OCI-LY7 (cell line): ENCODE measurements at regions not wholly inside any gene's neighbourhood (a gene's known extent, or its start where the extent isn't known, plus 50 kb on each side); places are given as distances from the start of the nearest gene placed in this dataset.

ENCODE experiments used
- BruUV-seq: library from RNA; stranded (reverse); fragments of 400-500 nt; replicated peaks from 2 replicates; lab custom pipeline; 2021; lab: Mats Ljungman, UMichigan
- CTCF ChIA-PET: fragments of 300-600 bp; sonication (Branson Sonifier 250); formaldehyde crosslinking; loops from one replicate; lab custom pipeline; 2022; ENCODE audit warnings: antibody characterized with exemption; ENCODE audit not compliant: unreplicated experiment; lab: Charles Lee
- POLR2A ChIA-PET: fragments of 300-600 bp; sonication (Branson Sonifier 250); formaldehyde crosslinking; loops from one replicate; lab custom pipeline; 2022; ENCODE audit warnings: antibody characterized with exemption; lab: Charles Lee
- DNase-seq: peaks from one replicate; pipeline ENCODE4 v3.0.0-alpha.2; 2015; ENCODE audit warnings: low spot score
- H2AFZ ChIP-seq: fragments of 200-600 bp; sonication (generic), shearing (Covaris generic); 2 replicates; pipeline ENCODE4 v1.6.1; 2014; ENCODE audit warnings: mild to moderate bottlenecking, antibody characterized with exemption, low read length, moderate library complexity
- H3K27ac ChIP-seq: fragments of 200-600 bp; sonication (generic); 2 replicates; pipeline ENCODE4 v1.5.1; 2014; ENCODE audit warnings: mixed run types, low read depth, mild to moderate bottlenecking, moderate library complexity, low read length, inconsistent platforms; ENCODE audit not compliant: poor library complexity, severe bottlenecking
- H3K36me3 ChIP-seq: fragments of 200-600 bp; sonication (generic); 2 replicates; pipeline ENCODE4 v1.6.1; 2014; ENCODE audit warnings: mild to moderate bottlenecking, antibody characterized with exemption, low read length, moderate library complexity, mixed read lengths; ENCODE audit not compliant: insufficient read depth
- H3K4me1 ChIP-seq: fragments of 200-600 bp; sonication (generic); 2 replicates; pipeline ENCODE4 v1.5.1; 2014; ENCODE audit warnings: mild to moderate bottlenecking, low read length; ENCODE audit not compliant: insufficient read depth, poor library complexity, severe bottlenecking
- H3K4me2 ChIP-seq: fragments of 200-600 bp; sonication (generic); 2 replicates; pipeline ENCODE4 v1.6.1; 2014; ENCODE audit warnings: mild to moderate bottlenecking, low read length
- H3K4me3 ChIP-seq: fragments of 200-600 bp; sonication (generic); 2 replicates; pipeline ENCODE4 v1.5.1; 2014; ENCODE audit warnings: mild to moderate bottlenecking, low read depth, low read length; ENCODE audit not compliant: poor library complexity, severe bottlenecking
- H3K79me2 ChIP-seq: fragments of 200-600 bp; sonication (generic); 2 replicates; pipeline ENCODE4 v1.6.1; 2016; ENCODE audit warnings: low read depth, mild to moderate bottlenecking, low read length, moderate library complexity, mixed read lengths; ENCODE audit not compliant: insufficient read depth
- H3K9me2 ChIP-seq: fragments of 200-600 bp; sonication (generic); 2 replicates; pipeline ENCODE4 v1.6.1; 2016; ENCODE audit warnings: mild to moderate bottlenecking, low read length, mixed read lengths; ENCODE audit not compliant: insufficient read depth
- H3K9me3 ChIP-seq: fragments of 200-600 bp; sonication (generic); 2 replicates; pipeline ENCODE4 v1.6.1; 2014; ENCODE audit warnings: mild to moderate bottlenecking, mixed run types, low read length, mixed read lengths
- H4K20me1 ChIP-seq: fragments of 200-600 bp; sonication (generic); 2 replicates; pipeline ENCODE4 v1.6.1; 2014; ENCODE audit warnings: mild to moderate bottlenecking, antibody characterized with exemption, low read length, moderate library complexity, mixed read lengths; ENCODE audit not compliant: insufficient read depth
- EZH2phosphoT487 ChIP-seq: fragments of 200-600 bp; sonication (generic); IDR thresholded peaks from 2 replicates; pipeline ENCODE4 v1.6.1; 2018; ENCODE audit warnings: low read depth, borderline replicate concordance, mild to moderate bottlenecking, mixed run types, antibody characterized with exemption, low read length, moderate library complexity, mixed read lengths
- intact Hi-C: fragments of 100-400 bp; cut with micrococcal nuclease; formaldehyde crosslinking; loops from one replicate; pipeline ENCODE4 v1.10.0; 2022; ENCODE audit not compliant: unreplicated experiment
- TF ChIP-seq, protein P1 (sequence below): fragments of 200-600 bp; sonication (generic); conservative IDR thresholded peaks from 2 replicates; pipeline ENCODE4 v1.5.1; 2014; ENCODE audit warnings: mild to moderate bottlenecking, antibody characterized with exemption, low read length, moderate library complexity, mixed read lengths

DNA sequence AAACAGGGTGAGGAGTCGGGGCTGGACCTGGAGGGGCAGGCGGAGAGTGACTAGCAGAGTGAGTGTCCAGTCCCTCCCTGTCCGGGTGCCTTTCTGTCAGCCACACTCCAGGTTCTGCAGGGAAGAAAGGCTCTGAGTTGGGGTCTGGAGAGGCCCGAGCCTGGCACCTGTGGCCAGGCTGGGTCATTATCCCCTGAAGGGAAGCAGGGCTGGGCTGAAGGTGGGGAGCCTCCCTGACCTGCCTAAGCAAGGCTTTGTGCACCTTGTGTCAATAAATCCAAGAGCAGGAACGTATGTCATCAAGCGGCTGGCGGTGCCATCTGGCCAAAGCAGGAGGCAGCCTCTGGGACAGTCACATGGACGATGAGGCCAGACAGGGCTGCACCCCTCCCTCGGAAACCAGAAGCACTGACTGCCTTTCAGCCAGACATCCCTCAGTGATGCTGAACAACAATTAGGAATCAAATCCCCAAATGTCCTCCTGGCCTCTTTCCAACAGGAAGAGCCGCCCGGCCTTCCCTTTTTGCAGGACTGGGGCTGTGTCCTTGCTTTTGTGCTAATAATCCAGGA lies 73.9 kb upstream of the FGF3 start:
- Histone ChIP-seq H2AFZ (no peak overlapping the region), H3K4me3 (no peak overlapping the region), H3K4me1 (no peaks in the 10 kb centered on the region), H3K4me2 (no peak overlapping the region), H3K79me2 (no peaks in the 10 kb centered on the region), H3K36me3 (no peaks in the 10 kb centered on the region), H3K9me3 (no peaks in the 10 kb centered on the region), H3K27ac (no peak overlapping the region), H4K20me1 (no peaks in the 10 kb centered on the region), H3K9me2 (no peaks in the 10 kb centered on the region)
- TF ChIP-seq, protein P1, sequence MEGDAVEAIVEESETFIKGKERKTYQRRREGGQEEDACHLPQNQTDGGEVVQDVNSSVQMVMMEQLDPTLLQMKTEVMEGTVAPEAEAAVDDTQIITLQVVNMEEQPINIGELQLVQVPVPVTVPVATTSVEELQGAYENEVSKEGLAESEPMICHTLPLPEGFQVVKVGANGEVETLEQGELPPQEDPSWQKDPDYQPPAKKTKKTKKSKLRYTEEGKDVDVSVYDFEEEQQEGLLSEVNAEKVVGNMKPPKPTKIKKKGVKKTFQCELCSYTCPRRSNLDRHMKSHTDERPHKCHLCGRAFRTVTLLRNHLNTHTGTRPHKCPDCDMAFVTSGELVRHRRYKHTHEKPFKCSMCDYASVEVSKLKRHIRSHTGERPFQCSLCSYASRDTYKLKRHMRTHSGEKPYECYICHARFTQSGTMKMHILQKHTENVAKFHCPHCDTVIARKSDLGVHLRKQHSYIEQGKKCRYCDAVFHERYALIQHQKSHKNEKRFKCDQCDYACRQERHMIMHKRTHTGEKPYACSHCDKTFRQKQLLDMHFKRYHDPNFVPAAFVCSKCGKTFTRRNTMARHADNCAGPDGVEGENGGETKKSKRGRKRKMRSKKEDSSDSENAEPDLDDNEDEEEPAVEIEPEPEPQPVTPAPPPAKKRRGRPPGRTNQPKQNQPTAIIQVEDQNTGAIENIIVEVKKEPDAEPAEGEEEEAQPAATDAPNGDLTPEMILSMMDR: no peak
- TF ChIP-seq EZH2phosphoT487: no peak
- POLR2A ChIA-PET: no interaction called here
- DNase-seq: no peak
- CTCF ChIA-PET: no interaction called here
- intact Hi-C loops: no loop called here
- BruUV-seq: no TSS peak

DNA sequence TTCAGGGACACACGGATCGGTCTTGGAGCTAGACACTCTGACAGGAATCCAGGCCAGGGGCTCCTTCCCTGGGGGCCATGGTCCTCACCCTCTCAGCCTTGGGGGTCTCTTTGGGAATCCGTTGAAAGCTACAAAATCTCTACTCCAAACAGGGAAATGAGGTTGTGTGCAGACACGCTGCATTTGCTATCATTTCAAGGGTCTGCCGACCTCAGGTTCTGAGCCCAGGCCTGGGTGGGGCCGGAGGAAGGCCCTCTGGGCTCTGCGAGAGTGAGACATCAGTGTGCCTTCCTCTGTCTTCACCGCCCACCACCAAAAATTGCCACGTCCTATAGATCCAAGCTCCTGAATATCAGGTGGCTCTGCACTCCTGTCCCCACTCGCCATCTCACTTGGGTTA lies 74.4 kb upstream of the FGF3 start:
- Histone ChIP-seq H3K9me2 (no peaks in the 10 kb centered on the region), H3K27ac (no peak overlapping the region), H3K36me3 (no peaks in the 10 kb centered on the region), H3K9me3 (no peaks in the 10 kb centered on the region), H3K4me3 (no peak overlapping the region), H3K4me1 (no peaks in the 10 kb centered on the region), H2AFZ (no peak overlapping the region), H3K4me2 (no peak overlapping the region), H4K20me1 (no peaks in the 10 kb centered on the region), H3K79me2 (no peaks in the 10 kb centered on the region)
- intact Hi-C loops: no loop called here
- ChIA-PET POLR2A (no interaction called here), CTCF (no interaction called here)
- no TSS peak for BruUV-seq
- TF ChIP-seq, protein P1: no peak
- TF ChIP-seq EZH2phosphoT487: no peak
- no peak for DNase-seq

DNA sequence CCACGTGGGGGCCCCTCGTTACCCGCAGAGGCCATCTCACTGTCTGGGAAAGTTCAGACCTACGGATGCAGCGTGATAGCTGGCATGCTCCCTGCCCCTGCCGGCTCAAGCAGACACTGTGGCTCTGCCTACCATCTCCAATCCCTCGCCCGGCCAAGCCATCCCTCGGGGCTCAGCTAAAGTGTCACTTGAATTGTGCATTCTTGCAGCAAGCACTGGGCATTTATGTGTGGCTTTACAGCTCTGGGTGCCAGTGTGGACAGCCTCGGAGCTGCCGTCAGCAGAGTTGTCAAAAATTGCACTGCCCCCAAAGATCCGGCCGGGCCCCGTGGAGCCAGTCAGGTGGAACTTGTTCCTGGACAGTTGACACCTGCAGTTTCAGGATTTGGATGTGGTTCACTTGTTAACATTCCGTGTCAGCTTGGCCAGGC lies 75.0 kb upstream of the FGF3 start:
- TF ChIP-seq, protein P1: no peak
- no peak for TF ChIP-seq EZH2phosphoT487
- Histone ChIP-seq H3K4me2 (no peak overlapping the region), H3K9me3 (no peaks in the 10 kb centered on the region), H3K9me2 (no peaks in the 10 kb centered on the region), H3K79me2 (no peaks in the 10 kb centered on the region), H3K36me3 (no peaks in the 10 kb centered on the region), H3K4me1 (no peaks in the 10 kb centered on the region), H4K20me1 (no peaks in the 10 kb centered on the region), H2AFZ (no peak overlapping the region), H3K27ac (no peak overlapping the region), H3K4me3 (no peak overlapping the region)
- no TSS peak for BruUV-seq
- no peak for DNase-seq
- POLR2A ChIA-PET: no interaction called here
- CTCF ChIA-PET: no interaction called here
- intact Hi-C loops: no loop called here
